MM.1S (cell line): ENCODE measurements at regions not wholly inside any gene's neighbourhood (a gene's known extent, or its start where the extent isn't known, plus 50 kb on each side); places are given as distances from the start of the nearest gene placed in this dataset.

Experiments
- EZH2 ChIP-seq: fragments of 300-600 bp; sonication (generic); optimal IDR thresholded peaks from 2 replicates; pipeline ENCODE3; 2017; ENCODE audit warnings: low read depth, mild to moderate bottlenecking, antibody characterized with exemption, low read length, mixed read lengths
- EZH2phosphoT487 ChIP-seq: fragments of 300-600 bp; sonication (generic); IDR thresholded peaks from 2 replicates; pipeline ENCODE4 v1.6.1; 2018; ENCODE audit warnings: antibody characterized with exemption, low read length
- TF ChIP-seq, protein P1 (sequence below): fragments of 300-600 bp; sonication (generic); IDR thresholded peaks from 2 replicates; pipeline ENCODE4 v1.5.1; 2016; ENCODE audit warnings: antibody characterized with exemption, low read length, mixed read lengths

DNA sequence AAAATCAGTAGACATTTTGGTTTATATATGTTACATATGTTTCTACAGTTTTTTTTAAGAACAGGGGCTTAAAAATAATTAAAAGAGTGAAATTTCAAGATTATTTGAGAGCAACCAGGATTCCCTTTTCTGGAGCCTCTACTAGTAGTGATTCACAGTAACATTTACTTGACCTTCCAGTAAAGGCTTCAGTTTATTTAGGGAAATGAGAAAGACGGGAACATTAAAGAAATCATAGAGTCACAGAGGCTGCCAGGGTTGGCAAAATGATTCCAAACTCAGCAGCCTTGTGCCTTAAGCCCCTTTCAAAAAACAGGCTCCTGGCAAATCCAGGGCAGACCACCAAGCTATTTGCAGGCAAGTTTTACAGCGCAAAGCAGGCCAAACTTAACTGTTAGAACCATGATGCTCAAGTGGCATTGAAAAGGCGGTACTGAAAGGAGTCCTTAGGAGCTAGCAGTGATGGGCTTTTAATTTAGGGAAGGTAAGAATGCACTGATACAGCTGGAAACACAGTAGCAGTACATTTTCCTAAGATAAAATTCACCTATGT, 201.1 kb upstream of the ADAMTS9 start:
- TF ChIP-seq, protein P1, sequence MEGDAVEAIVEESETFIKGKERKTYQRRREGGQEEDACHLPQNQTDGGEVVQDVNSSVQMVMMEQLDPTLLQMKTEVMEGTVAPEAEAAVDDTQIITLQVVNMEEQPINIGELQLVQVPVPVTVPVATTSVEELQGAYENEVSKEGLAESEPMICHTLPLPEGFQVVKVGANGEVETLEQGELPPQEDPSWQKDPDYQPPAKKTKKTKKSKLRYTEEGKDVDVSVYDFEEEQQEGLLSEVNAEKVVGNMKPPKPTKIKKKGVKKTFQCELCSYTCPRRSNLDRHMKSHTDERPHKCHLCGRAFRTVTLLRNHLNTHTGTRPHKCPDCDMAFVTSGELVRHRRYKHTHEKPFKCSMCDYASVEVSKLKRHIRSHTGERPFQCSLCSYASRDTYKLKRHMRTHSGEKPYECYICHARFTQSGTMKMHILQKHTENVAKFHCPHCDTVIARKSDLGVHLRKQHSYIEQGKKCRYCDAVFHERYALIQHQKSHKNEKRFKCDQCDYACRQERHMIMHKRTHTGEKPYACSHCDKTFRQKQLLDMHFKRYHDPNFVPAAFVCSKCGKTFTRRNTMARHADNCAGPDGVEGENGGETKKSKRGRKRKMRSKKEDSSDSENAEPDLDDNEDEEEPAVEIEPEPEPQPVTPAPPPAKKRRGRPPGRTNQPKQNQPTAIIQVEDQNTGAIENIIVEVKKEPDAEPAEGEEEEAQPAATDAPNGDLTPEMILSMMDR = no peak
- TF ChIP-seq EZH2 (no peak), EZH2phosphoT487 (no peak)
